SK-N-SH (cell line): ENCODE measurements at regions not wholly inside any gene's neighbourhood (a gene's known extent, or its start where the extent isn't known, plus 50 kb on each side); places are given as distances from the start of the nearest gene placed in this dataset.

Experiments used
- CTCF ChIP-seq: fragments of 200-600 bp; sonication (generic); IDR thresholded peaks from 2 replicates; pipeline ENCODE4 v1.6.1; 2017; ENCODE audit warnings: antibody characterized with exemption, mild to moderate bottlenecking, moderate library complexity
- NFIC ChIP-seq: IDR thresholded peaks from 2 replicates; pipeline ENCODE4 v1.4.0; 2012; ENCODE audit warnings: borderline replicate concordance

GRCh38 chrX:23552303-23552702 is 115.0 kb upstream of the PRDX4 start:
- TF ChIP-seq CTCF (no peak), NFIC (no peak)
